H1 (cell line): ENCODE measurements at regions not wholly inside any gene's neighbourhood (a gene's known extent, or its start where the extent isn't known, plus 50 kb on each side); places are given as distances from the start of the nearest gene placed in this dataset.

ENCODE experiments used
- CTCF ChIA-PET: fragments of 300-600 bp; sonication (Branson Sonifier 250); formaldehyde crosslinking; loops from one replicate; lab custom pipeline; 2021; ENCODE audit not compliant: partially characterized antibody; lab: Charles Lee
- POLR2A ChIA-PET: fragments of 300-600 bp; sonication (Branson Sonifier 250); formaldehyde crosslinking; loops from one replicate; lab custom pipeline; 2021; ENCODE audit warnings: inconsistent platforms; ENCODE audit not compliant: partially characterized antibody; lab: Charles Lee
- DNase-seq, 2 experiments: peaks; one replicate each; pipeline versions ENCODE4 v3.0.0 to v3.0.0-alpha.2; 2010 to 2022; ENCODE audit warnings: low spot score in 2 of 2, low read depth in 1 of 2, mixed read lengths in 1 of 2
- FAIRE-seq: peaks from 2 replicates; lab custom pipeline; 2011; peaks lifted over from hg19 to GRCh38; lab: Jason Lieb, UNC
- H2AFZ ChIP-seq: 2 replicates; pipeline ENCODE4 v1.8.1; 2012; ENCODE audit warnings: low read length, inconsistent platforms
- H2AK5ac ChIP-seq: 2 replicates; pipeline ENCODE4 v1.6.1; 2013; ENCODE audit warnings: low read depth, low read length
- H2BK120ac ChIP-seq: replicated peaks from 2 replicates; pipeline ENCODE3; 2013; ENCODE audit warnings: low read depth, low read length, inconsistent platforms
- H2BK12ac ChIP-seq: 2 replicates; pipeline ENCODE4 v1.6.1; 2013; ENCODE audit warnings: low read depth, low read length
- H2BK15ac ChIP-seq: 2 replicates; pipeline ENCODE4 v1.6.1; 2013; ENCODE audit warnings: low read length
- H2BK20ac ChIP-seq: 2 replicates; pipeline ENCODE4 v1.6.1; 2013; ENCODE audit warnings: low read length
- H2BK5ac ChIP-seq: 2 replicates; pipeline ENCODE4 v1.6.1; 2013; ENCODE audit warnings: low read depth, low read length
- H3K14ac ChIP-seq: 2 replicates; pipeline ENCODE4 v1.6.1; 2013; ENCODE audit warnings: inconsistent platforms; ENCODE audit not compliant: insufficient read length
- H3K18ac ChIP-seq: 2 replicates; pipeline ENCODE4 v1.6.1; 2013; ENCODE audit warnings: low read length; ENCODE audit errors: extremely low read depth
- H3K23ac ChIP-seq: 2 replicates; pipeline ENCODE4 v1.6.1; 2013; ENCODE audit warnings: inconsistent platforms; ENCODE audit not compliant: insufficient read length
- H3K23me2 ChIP-seq: 2 replicates; pipeline ENCODE4 v1.6.1; 2013; ENCODE audit warnings: low read depth, low read length
- H3K27ac ChIP-seq: 2 replicates; pipeline ENCODE4 v1.6.1; 2011; ENCODE audit warnings: low read depth, low read length, inconsistent platforms
- H3K27me3 ChIP-seq, 4 experiments: replicated peaks in 1 of 4; 1 replicate in 1 of 4; 2 replicates in 3 of 4; pipeline versions ENCODE4 v1.6.1 to v1.8.1; 2011 to 2013; ENCODE audit warnings: low read length in 3 of 4, mild to moderate bottlenecking in 3 of 4, inconsistent platforms in 2 of 4, mixed read lengths in 2 of 4, moderate library complexity in 1 of 4; ENCODE audit not compliant: control insufficient read depth in 3 of 4, insufficient read depth in 3 of 4; ENCODE audit errors: extremely low read depth in 1 of 4
- H3K36me3 ChIP-seq, 4 experiments: 2 replicates each; pipeline versions ENCODE4 v1.6.1 to v1.8.1; 2011 to 2013; ENCODE audit warnings: mild to moderate bottlenecking in 4 of 4, low read length in 3 of 4, moderate library complexity in 2 of 4, control low read depth in 1 of 4, inconsistent platforms in 1 of 4; ENCODE audit not compliant: insufficient read depth in 4 of 4, control insufficient read depth in 2 of 4
- H3K4ac ChIP-seq: replicated peaks from 2 replicates; pipeline ENCODE3; 2013; ENCODE audit warnings: low read length, low read depth, mixed read lengths, inconsistent platforms; ENCODE audit not compliant: insufficient read length
- H3K4me1 ChIP-seq, 4 experiments: replicated peaks in 1 of 4; 1 replicate in 1 of 4; 2 replicates in 3 of 4; pipeline versions ENCODE4 v1.6.1 to v1.8.1; 2011 to 2013; ENCODE audit warnings: low read length in 3 of 4, inconsistent platforms in 2 of 4, mixed read lengths in 1 of 4; ENCODE audit not compliant: insufficient read depth in 4 of 4, control insufficient read depth in 3 of 4
- H3K4me2 ChIP-seq, 2 experiments: 2 replicates each; pipeline versions ENCODE4 v1.6.1 to v1.8.1; 2011 to 2013; ENCODE audit warnings: low read depth in 2 of 2, low read length in 2 of 2, control low read depth in 1 of 2, inconsistent platforms in 1 of 2, mild to moderate bottlenecking in 1 of 2; ENCODE audit not compliant: insufficient read depth in 1 of 2
- H3K4me3 ChIP-seq, 4 experiments: fragments of 200-600, 300-600 bp in 1 of 4; sonication (generic), shearing (Covaris generic), sonication (Bioruptor Twin) in 1 of 4; 2 replicates each; pipeline versions ENCODE4 v1.5.1 to v1.8.1; 2011 to 2016; ENCODE audit warnings: low read length in 4 of 4, low read depth in 3 of 4, control low read depth in 2 of 4, inconsistent platforms in 2 of 4, mild to moderate bottlenecking in 2 of 4, mixed read lengths in 1 of 4, moderate library complexity in 1 of 4; ENCODE audit not compliant: insufficient read depth in 2 of 4; ENCODE audit errors: extremely low read depth in 1 of 4
- H3K56ac ChIP-seq: replicated peaks from 2 replicates; pipeline ENCODE3; 2013; ENCODE audit warnings: low read depth, mild to moderate bottlenecking, mixed read lengths, low read length, inconsistent platforms; ENCODE audit not compliant: insufficient read length
- H3K79me1 ChIP-seq: 2 replicates; pipeline ENCODE4 v1.6.1; 2013; ENCODE audit warnings: low read depth, low read length, control low read depth
- H3K79me2 ChIP-seq, 2 experiments: 2 replicates each; pipeline versions ENCODE4 v1.6.1 to v1.8.1; 2012 to 2013; ENCODE audit warnings: low read length in 2 of 2, mild to moderate bottlenecking in 2 of 2, inconsistent platforms in 1 of 2; ENCODE audit not compliant: insufficient read depth in 2 of 2, control insufficient read depth in 1 of 2
- H3K9ac ChIP-seq, 4 experiments: replicated peaks in 1 of 4; 1 replicate in 1 of 4; 2 replicates in 3 of 4; pipeline versions ENCODE4 v1.6.1 to v1.8.1; 2011 to 2013; ENCODE audit warnings: low read depth in 3 of 4, low read length in 3 of 4, control low read depth in 2 of 4, mild to moderate bottlenecking in 2 of 4, moderate library complexity in 2 of 4, inconsistent platforms in 1 of 4; ENCODE audit errors: extremely low read depth in 1 of 4
- H3K9me3 ChIP-seq, 2 experiments: 2 replicates each; pipeline versions ENCODE4 v1.6.1 to v1.8.1; 2012 to 2013; ENCODE audit warnings: mild to moderate bottlenecking in 2 of 2, moderate library complexity in 2 of 2, control low read depth in 1 of 2, inconsistent platforms in 1 of 2, low read depth in 1 of 2, low read length in 1 of 2, mixed read lengths in 1 of 2; ENCODE audit not compliant: insufficient read depth in 2 of 2
- H4K20me1 ChIP-seq, 2 experiments: replicated peaks in 1 of 2; 2 replicates each; pipeline versions ENCODE3 to v1.8.1; 2011 to 2013; ENCODE audit warnings: inconsistent platforms in 2 of 2, low read length in 2 of 2, mild to moderate bottlenecking in 1 of 2; ENCODE audit not compliant: insufficient read depth in 2 of 2, control insufficient read depth in 1 of 2
- H4K5ac ChIP-seq: 2 replicates; pipeline ENCODE4 v1.6.1; 2013; ENCODE audit warnings: low read length, low read depth, mixed read lengths, inconsistent platforms; ENCODE audit not compliant: insufficient read length
- H4K8ac ChIP-seq: 2 replicates; pipeline ENCODE4 v1.8.0; 2013; ENCODE audit warnings: mild to moderate bottlenecking, moderate library complexity, low read length, inconsistent platforms; ENCODE audit not compliant: insufficient read depth; ENCODE audit errors: extremely low read depth
- H4K91ac ChIP-seq: replicated peaks from 2 replicates; pipeline ENCODE3; 2013; ENCODE audit warnings: low read length, mixed read lengths, inconsistent platforms; ENCODE audit not compliant: insufficient read length
- ATF3 ChIP-seq: IDR thresholded peaks from 2 replicates; pipeline ENCODE4 v1.6.1; 2011; ENCODE audit warnings: low read depth, mild to moderate bottlenecking, low read length; ENCODE audit not compliant: insufficient read depth
- BACH1 ChIP-seq: IDR thresholded peaks from 2 replicates; pipeline ENCODE4 v1.6.1; 2012; ENCODE audit warnings: low read length, improper control_type of control experiment
- CBX5 ChIP-seq: fragments of 300-800, 300-1000 bp; sonication (generic); IDR thresholded peaks from 2 replicates; pipeline ENCODE4 v1.7.1; 2016; ENCODE audit warnings: antibody characterized with exemption, low read length, low read depth
- JUN ChIP-seq: IDR thresholded peaks from 2 replicates; pipeline ENCODE4 v1.6.1; 2011; ENCODE audit warnings: low read depth, mild to moderate bottlenecking, improper control_type of control experiment, low read length
- JUND ChIP-seq: IDR thresholded peaks from 2 replicates; pipeline ENCODE4 v1.6.1; 2011; ENCODE audit warnings: mild to moderate bottlenecking, improper control_type of control experiment, low read length
- SP4 ChIP-seq: IDR thresholded peaks from 2 replicates; pipeline ENCODE4 v1.6.1; 2012; ENCODE audit warnings: low read length, inconsistent platforms
- SUZ12 ChIP-seq: fragments of 200-600 bp; sonication (generic); IDR thresholded peaks from 2 replicates; pipeline ENCODE4 v1.6.1; 2012; ENCODE audit warnings: mild to moderate bottlenecking, inconsistent platforms, low read length, moderate library complexity, mixed read lengths
- TBP ChIP-seq: IDR thresholded peaks from 2 replicates; pipeline ENCODE4 v1.6.1; 2011; ENCODE audit warnings: low read depth, low read length, improper control_type of control experiment
- USF2 ChIP-seq: IDR thresholded peaks from 2 replicates; pipeline ENCODE4 v1.6.1; 2011; ENCODE audit warnings: low read length, improper control_type of control experiment
- WGBS, 2 experiments: shearing (Covaris generic) in 1 of 2; methylation state at CpG; one replicate each; pipeline versions ENCODE4 v1.1.6 to v1.1.7; 2013 to 2015; ENCODE audit warnings: low lambda C conversion rate in 2 of 2, mixed read lengths in 2 of 2, inconsistent platforms in 1 of 2, low coverage in 1 of 2, missing lambda C conversion rate in 1 of 2; ENCODE audit not compliant: insufficient replicate concordance in 2 of 2, insufficient coverage in 1 of 2, insufficient read length in 1 of 2; ENCODE audit errors: extremely low coverage in 1 of 2, missing lambda C conversion rate in 1 of 2; 5-methylcytosine and 5-hydroxymethylcytosine counted together

DNA sequence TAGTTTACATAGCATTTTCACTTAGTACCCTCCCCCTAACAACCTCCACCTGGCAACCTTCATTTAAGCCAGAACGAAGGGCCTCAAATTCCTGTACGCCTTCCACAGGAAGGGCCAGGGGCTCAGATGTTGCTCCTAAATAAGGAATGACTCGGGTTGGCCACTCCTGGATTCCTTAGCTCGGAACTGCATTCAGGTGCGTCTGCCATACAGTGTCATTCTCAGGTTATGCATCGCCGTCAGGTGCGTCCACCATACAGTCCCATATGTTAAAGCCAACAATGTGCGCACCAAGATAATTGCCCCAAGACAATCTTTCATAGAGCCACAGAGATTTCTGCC is 53.5 kb upstream of the USP3 start:
- POLR2A ChIA-PET: no interaction called here
- WGBS, 2 experiments: 89% methylated on average over 9 of the region's 9 CpGs; no CpG with 5 or more reads in 1 of the 2 experiments
- CTCF ChIA-PET: interaction anchor here (1.0 to 1.7 kb wide), 3 partner anchors 16 to 162 kb away, joined by 3 to 8 read pairs (median 3); no protein-coding TSS in a partner anchor
- Histone ChIP-seq H3K9me3 (no peaks in the 10 kb centered on the region), H3K4me2 (no peak overlapping the region), H3K56ac (no peak overlapping the region), H3K23me2 (no peaks in the 10 kb centered on the region), H3K36me3 (no peaks in the 10 kb centered on the region), H4K20me1 (no peaks in the 10 kb centered on the region), H4K5ac (no peak overlapping the region), H2BK15ac (no peak overlapping the region), H3K4ac (no peak overlapping the region), H2BK120ac (no peak overlapping the region), H3K27ac (no peak overlapping the region), H3K18ac (no peak overlapping the region), H2AFZ (no peak overlapping the region), H3K14ac (no peak overlapping the region), H3K23ac (no peak overlapping the region), H3K4me3 (no peak overlapping the region), H3K79me1 (no peaks in the 10 kb centered on the region), H3K27me3 (no peaks in the 10 kb centered on the region), H4K91ac (no peak overlapping the region), H3K79me2 (no peaks in the 10 kb centered on the region), H2BK12ac (no peak overlapping the region), H3K4me1 (peaks cover 0 to 10% (median 4%) of the 10 kb centered on the region in 4 experiments; a peak in 3 of 7 replicates), H4K8ac (no peak overlapping the region), H3K9ac (no peak overlapping the region), H2AK5ac (no peak overlapping the region), H2BK20ac (no peak overlapping the region), H2BK5ac (no peak overlapping the region)
- TF ChIP-seq CBX5: no peak
- no peak for TF ChIP-seq ATF3
- no peak for TF ChIP-seq BACH1
- TF ChIP-seq SUZ12: no peak
- no peak for TF ChIP-seq JUND
- no peak for TF ChIP-seq JUN
- TF ChIP-seq USF2: no peak
- TF ChIP-seq TBP: no peak
- TF ChIP-seq SP4: no peak
- FAIRE-seq (no peak), DNase-seq (no peak)
